Vagina (tissue), 2 donors: ENCODE measurements at regions not wholly inside any gene's neighbourhood (a gene's known extent, or its start where the extent isn't known, plus 50 kb on each side); places are given as distances from the start of the nearest gene placed in this dataset.
"Not testable (repeated sequence)": the region's sequence is repeated elsewhere in the genome, so short reads cannot be mapped to it uniquely, and the experiment has no call there.

ENCODE experiments used
- POLR2A ChIP-seq, 2 donors: fragments of 450-650 bp; IDR thresholded peaks; one replicate each; pipeline ENCODE4 v1.6.1; 2017; ENCODE audit warnings: antibody characterized with exemption in 2 of 2, mild to moderate bottlenecking in 2 of 2, moderate library complexity in 2 of 2
- TF ChIP-seq, protein P1 (sequence below), 3 experiments: fragments of 450-650 bp in 2 of 3; fragments of 200-600 bp in 1 of 3; sonication (generic) in 1 of 3; IDR thresholded peaks; one replicate each; pipeline ENCODE4 v1.5.1; 2017 to 2019; ENCODE audit warnings: antibody characterized with exemption in 3 of 3, mild to moderate bottlenecking in 2 of 3, moderate library complexity in 2 of 3

DNA sequence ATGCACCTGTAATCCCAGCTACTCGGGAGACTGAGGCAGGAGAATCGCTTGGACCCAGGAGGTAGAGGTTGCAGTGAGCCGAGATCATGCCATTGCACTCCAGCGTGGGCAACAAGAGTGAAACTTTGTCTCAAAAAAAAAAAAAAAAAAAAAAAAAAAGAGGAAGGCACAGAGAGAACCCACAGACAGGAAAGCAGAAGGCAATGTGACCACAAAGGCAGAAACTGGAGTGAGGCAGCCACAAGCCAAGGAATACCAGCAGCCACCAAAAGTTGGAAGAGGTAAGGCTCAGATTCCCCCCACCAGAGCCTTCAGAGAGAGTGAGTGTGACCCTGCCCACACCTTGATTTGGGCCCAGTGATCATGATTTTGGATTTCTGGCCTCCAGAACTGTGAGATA, 54.7 kb upstream of the E2F3 start:
- TF ChIP-seq, protein P1, sequence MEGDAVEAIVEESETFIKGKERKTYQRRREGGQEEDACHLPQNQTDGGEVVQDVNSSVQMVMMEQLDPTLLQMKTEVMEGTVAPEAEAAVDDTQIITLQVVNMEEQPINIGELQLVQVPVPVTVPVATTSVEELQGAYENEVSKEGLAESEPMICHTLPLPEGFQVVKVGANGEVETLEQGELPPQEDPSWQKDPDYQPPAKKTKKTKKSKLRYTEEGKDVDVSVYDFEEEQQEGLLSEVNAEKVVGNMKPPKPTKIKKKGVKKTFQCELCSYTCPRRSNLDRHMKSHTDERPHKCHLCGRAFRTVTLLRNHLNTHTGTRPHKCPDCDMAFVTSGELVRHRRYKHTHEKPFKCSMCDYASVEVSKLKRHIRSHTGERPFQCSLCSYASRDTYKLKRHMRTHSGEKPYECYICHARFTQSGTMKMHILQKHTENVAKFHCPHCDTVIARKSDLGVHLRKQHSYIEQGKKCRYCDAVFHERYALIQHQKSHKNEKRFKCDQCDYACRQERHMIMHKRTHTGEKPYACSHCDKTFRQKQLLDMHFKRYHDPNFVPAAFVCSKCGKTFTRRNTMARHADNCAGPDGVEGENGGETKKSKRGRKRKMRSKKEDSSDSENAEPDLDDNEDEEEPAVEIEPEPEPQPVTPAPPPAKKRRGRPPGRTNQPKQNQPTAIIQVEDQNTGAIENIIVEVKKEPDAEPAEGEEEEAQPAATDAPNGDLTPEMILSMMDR (IDR thresholded peaks at IDR 0.05) = not testable (repeated sequence)
- TF ChIP-seq POLR2A (IDR thresholded peaks at IDR 0.05) = not testable (repeated sequence)
